OCI-LY1 (cell line): ENCODE measurements at regions not wholly inside any gene's neighbourhood (a gene's known extent, or its start where the extent isn't known, plus 50 kb on each side); places are given as distances from the start of the nearest gene placed in this dataset.

Experiments
- CTCF ChIP-seq: fragments of 200-600 bp; sonication (generic), shearing (Covaris generic); IDR thresholded peaks from 2 replicates; pipeline ENCODE4 v1.5.1; 2017; ENCODE audit warnings: mild to moderate bottlenecking, antibody characterized with exemption, low read length, moderate library complexity, mixed read lengths
- EZH2 ChIP-seq: fragments of 200-600 bp; sonication (generic), shearing (Covaris generic); IDR thresholded peaks from 2 replicates; pipeline ENCODE4 v1.8.0; 2017; ENCODE audit warnings: borderline replicate concordance, mixed run types, mild to moderate bottlenecking, antibody characterized with exemption, low read length, moderate library complexity, mixed read lengths

GRCh38 chr15:35691173-35691761 lies 145.3 kb upstream of the DPH6 start:
- no peak for TF ChIP-seq CTCF
- no peak for TF ChIP-seq EZH2
